NCI-H345 (cell line): ENCODE measurements at regions not wholly inside any gene's neighbourhood (a gene's known extent, or its start where the extent isn't known, plus 50 kb on each side); places are given as distances from the start of the nearest gene placed in this dataset.
"Not testable (repeated sequence)": the region's sequence is repeated elsewhere in the genome, so short reads cannot be mapped to it uniquely, and the experiment has no call there.

Source experiments
- DNase-seq: peaks from one replicate; lab custom pipeline; 2025; lab: John Stamatoyannopoulos, UW

DNA sequence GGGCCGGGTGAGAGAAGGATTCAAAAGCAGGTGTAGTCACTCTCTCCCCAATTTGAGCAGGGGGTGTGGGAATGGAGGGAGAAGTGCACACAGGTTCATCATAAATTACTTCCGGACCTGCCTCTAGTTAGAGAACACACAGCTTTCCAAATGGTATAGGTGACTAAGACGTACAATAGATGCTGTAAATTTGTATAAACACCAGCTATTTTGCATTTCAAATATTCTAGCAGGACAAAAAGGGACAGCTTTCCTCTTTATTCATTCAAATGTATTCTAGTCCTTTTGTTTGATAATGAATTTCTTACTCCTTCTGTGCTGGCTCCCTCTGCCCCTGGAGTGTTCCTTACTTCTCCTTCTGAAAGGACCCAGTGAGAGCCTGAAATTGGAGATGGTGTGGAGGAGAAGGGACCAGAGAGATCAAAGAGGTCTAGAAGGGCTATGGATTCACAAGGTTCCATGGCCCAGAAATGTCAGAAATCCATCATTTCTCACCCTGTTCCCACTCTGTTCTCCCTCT is 53.2 kb upstream of the SH3BP4 start:
- DNase-seq, result no peak

DNA sequence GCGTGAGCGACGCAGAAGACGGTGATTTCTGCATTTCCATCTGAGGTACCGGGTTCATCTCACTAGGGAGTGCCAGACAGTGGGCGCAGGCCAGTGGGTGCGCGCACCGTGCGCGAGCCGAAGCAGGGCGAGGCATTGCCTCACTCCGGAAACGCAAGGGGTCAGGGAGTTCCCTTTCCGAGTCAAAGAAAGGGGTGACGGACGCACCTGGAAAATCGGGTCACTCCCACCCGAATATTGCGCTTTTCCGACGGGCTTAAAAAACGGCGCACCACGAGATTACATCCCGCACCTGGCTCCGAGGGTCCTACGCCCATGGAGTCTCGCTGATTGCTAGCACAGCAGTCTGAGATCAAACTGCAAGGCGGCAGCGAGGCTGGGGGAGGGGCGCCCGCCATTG is 63.4 kb upstream of the SH3BP4 start:
- not testable (repeated sequence) for DNase-seq

DNA sequence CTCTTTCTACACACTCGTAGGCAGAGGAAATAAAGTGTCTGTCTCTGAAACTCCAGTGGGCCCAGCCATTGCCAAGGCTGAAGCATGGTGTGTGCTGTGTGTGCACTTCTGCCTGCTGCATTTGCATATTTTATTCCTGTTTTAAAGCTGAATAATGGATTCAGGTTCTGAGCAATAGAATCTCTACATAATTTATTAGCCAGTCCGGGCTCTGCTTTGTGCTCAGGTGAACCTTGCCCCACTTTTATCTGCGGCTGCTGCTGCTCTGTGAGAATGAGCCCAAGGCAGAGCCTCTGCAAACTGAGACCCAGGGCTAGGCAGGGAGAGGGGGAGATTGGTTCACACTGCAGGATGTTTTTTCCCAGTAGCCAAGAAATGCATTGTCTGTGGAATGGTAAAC is 64.6 kb upstream of the SH3BP4 start:
- no peak for DNase-seq

DNA sequence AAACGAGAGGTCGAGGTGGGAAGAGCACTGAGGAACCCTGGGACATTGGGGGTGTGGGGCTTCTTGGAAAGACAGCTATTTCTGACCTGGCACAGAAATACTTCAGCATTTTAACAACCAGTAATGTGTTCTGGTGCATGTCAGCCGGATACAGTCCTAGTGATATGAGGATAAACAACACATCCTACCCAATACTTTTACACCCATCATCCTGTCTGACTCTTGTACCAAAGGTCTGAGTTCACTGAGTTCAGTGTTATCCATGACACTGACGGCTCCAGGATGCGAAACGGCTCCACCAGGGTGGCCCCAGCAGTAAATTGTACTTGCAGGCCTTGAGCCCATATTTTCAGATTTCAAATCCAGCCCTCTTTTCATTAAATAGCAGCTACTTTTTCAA is 65.9 kb upstream of the SH3BP4 start:
- no peak for DNase-seq

DNA sequence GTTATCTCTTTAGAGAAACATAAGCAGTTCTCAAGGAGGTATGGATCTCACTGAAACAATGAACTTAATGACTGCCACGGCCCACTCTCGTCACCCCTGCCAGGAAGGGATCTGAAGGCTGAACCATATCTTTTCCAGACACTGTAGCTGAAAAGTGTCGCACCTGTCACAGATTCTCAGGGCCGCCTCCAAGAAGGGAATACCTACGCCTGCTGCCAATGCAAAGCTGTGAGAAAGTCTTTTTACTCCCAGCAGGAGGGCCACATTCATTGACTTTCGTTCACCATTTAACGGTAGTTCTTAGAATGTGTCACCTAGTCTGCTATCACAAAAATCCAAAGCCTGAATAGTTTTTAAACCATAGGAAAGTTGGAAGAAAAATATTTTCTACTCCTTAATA is 66.7 kb upstream of the SH3BP4 start:
- DNase-seq, result no peak

DNA sequence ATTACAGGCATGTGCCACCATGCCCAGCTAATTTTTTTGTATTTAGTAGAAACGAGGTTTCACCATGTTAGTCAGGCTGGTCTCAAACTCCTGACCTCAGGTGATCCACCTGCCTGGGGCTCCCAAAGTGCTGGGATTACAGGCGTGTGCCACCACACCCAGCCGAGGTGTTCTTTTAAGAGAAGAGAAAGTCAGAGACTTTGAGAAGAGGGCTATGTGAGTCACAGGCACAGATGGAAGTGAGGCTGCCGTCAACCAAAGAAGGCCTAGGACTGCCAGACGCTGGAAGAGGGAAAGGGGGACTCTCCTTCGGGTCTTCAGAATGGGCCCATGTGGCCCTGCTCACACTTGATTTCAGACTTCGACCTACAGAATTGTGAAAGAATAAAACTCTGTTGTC is 67.2 kb upstream of the SH3BP4 start:
- no peak for DNase-seq

DNA sequence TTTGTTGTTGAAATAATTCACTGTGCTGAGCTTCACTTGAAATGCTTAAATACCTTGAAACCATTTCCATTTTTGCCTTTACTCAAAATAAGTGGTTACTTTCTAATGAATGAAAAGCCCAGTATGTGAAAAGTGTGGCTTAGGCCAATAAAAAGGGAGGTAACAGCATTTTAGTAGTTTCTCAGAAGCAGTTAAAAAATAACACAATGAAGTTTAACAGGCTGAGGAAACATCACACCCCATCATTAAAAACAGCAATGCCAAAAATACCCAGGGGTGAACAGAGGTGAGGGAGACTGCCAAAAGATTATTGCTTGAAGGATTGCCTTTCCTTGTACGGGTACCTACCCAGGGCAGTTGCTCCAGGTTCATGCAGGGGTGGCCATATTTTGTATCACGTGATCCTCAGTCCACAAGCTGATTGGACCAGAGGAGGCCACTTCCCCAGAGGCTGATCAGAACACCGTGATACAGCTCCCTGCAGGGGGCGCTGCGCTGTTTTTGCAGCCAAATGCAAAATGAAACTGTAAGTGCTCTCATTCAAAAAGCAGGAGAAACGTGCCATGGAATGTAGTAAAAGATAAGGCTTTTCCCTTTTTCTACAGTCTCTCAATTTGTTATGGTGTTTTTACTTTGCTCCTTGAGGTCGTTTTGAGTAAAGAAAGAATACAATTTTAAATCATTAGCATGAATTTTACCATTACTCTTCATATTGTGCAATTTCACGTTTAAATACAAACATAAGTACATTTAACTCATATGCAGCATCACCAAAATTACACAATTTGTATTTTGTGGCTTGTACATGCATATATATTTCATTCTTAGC is 70.2 kb upstream of the SH3BP4 start:
- peak; percentile 20 for DNase-seq

DNA sequence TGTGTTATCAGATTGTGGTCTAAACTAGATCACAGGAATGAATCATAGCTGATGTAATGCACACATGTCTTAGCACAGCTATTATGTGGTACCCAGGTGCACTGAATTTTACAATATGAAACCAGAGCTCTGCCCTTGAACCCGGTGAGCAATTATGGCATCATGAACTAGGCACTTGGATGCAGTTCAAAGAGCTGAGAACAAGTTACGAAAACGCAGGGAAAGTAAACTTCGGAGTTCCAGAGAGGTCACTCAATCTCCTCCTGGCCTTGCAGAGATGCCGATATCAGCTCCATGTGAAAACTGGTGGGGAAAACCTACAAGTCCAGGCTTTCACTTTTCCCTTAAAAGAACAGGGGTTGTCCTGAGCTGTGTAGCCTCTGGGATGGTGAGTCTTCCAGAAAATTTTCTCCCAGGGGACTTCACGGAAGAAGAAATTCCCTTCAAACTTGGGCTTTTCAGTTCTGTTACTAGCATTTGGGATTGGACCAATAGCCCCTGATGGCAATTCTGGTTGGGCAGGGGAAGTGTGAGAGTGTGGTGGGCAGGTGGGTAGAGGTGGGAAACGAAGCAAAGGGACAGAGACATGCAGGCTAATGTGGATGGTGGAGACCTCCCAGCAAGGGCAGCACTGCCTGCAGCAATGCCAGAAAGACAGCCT is 71.1 kb upstream of the SH3BP4 start:
- DNase-seq, result no peak

DNA sequence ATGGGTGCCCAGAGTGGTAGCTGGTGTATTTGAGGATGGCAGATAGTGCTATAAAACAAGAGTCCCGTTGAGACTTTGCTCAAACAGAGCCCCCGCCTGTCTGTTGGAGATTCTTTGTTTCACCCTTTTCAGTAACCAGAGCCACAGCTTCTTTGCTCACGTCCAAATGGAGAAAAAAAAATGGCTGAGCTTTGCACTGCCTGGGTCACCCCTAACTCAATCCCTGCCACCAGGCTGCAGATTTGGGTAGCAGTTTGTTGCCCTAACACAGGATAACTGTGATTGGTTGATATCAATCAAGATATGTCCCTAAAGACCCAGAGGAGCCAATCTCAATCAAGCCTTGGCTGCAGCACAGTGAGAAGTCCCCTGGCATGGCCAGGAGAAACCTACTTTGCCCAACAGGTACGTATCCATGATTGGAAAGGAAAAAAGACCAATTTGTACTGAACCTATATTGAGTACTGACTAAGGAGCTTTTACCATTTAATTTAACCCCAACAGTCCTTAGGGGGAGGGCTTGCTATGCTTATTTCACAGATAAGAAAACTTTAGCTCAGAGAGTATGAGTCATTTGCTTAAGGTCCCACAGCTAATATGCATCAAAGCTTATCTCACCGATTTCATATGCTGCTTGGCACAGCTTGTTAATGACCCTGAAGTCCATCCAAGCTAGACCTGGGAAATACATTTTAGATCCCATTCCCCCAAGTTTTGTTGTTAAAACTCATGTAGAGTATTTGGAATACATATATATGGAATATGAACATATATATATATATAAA is 72.0 kb upstream of the SH3BP4 start:
- no peak for DNase-seq

DNA sequence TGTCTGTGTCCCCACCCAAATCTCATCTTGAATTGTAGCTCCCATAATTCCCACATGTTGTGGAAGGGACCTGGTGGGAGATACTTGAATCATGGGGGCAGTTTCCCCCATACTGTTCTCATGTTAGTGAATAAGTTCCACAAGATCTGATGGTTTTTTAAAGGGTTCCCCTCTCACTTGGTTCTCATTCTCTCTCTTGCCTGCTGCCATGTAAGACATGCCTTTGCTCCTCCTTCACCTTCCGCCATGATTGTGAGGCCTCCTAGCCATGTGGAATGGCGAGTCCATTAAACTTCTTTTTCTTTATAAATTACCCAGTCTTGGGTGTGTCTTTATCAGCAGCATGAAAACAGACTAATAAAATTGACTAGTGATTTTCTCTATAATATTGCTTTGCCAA is 75.2 kb upstream of the SH3BP4 start:
- not testable (repeated sequence) for DNase-seq

DNA sequence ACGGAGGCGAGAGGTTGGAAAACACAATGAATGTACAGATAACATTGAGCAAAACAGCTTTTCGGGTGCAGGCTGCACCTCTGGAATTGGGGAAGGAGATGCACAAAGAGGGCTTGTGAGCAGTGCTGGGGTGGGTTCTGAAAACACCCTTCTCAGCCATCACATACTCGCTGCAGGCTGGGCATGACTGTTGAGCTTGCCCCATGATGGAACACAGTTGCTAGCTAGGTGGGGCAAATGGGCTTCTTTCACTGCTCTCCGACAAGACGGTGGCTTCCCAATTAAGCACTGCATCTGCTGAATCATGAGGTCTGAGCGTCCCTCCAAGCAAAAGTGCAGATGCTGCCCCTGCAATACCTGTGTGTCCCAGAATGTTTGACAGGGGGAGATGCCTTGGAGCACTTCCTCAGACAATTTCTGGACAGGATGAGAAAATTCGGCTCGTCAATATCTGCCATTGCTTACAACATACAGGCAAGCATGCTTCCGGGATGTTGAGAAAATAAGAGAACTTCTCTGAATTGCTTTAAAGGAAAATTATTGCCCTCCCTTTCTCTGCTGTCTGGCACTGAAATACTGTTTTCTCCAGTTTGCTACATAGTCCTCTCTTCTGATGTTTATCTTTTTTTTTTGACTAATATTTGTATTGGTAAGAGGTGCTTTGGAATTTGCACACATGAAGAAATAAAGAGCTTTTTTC is 77.3 kb upstream of the SH3BP4 start:
- DNase-seq, result no peak

DNA sequence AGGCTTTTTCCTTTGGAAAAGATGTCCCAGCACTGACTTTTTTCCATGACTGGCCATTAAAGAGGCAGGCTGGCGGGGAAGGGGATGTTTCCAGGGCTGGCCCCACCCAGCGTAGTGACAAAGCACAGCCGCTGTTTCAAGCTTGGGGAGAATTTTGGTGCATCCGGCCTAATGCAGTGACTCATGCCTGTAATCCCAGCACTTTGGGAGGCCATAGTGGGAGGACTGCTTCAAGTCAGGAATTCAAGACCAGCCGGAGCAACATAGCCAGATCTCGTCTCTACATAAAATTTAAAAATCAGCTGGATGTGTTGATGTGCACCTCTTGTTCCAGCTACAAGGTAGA is 78.0 kb upstream of the SH3BP4 start:
- DNase-seq, result no peak

DNA sequence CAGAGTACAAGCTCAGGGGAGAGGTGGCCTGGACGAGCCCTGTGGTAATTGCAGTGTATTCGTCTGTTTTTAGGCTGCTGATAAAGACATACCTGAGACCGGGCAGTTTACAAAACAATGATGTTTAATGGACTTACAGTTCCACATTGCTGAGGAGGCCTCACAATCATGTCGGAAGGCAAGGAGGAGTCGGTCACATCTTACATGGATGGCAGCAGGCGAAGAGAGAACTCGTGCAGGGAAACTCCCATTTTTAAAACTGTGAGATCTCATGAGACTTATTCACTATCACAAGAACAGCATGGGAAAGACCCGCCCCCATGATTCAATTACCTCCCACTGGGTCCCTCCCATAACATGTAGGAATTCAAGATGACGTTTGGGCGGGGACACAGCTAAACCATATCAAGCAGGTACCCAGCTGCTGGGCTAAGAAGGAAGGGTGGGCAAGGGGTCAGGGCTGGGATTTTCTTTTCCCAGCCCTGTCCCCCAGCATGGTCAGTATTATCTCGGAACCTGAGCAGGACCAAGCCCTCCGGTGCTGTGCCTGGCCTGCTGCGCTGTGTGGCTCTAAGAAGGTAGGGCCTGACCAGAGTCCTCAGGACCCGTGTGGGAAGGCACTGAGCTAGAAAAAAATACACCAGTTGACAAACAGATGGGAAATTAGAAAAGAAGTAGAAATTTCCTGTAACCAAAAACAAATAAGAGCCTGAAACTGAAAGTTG is 78.6 kb upstream of the SH3BP4 start:
- no peak for DNase-seq

DNA sequence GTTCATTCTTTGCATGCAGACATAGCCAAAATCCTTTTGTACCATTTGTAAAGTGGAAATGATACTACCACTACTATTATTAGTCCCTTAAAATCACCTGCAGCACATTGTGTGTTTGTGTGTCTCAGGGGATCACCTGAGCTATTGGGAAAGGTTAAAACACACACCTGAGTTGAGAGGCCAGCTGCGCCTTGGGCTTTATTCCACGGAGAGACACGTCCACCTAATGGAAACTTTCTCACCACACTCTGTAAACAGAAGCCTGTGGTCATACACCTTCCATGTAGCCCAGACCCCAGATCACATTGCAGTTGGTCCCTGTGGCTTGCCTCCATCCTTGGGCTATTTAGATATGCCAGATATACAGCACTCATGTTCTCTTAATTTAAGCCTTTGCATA is 81.8 kb upstream of the SH3BP4 start:
- no peak for DNase-seq

DNA sequence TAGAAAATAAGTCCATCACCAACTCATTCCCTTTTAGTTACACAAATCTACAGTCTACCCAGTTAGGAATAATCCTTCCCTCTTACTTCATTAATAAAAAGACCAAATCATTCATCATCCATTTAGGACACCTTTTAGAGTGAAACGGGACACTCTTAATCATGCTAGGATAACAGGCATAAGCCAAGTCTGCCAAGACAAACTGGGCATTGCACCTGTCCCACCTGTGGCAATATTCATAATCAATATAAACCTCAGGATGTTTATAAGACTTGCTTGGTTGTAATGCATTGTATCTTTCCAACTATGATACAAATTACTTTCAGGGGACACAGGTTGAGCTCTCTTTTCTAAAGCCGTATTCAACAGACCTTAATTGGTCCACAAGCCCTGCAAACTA is 82.7 kb upstream of the SH3BP4 start:
- DNase-seq, result no peak

DNA sequence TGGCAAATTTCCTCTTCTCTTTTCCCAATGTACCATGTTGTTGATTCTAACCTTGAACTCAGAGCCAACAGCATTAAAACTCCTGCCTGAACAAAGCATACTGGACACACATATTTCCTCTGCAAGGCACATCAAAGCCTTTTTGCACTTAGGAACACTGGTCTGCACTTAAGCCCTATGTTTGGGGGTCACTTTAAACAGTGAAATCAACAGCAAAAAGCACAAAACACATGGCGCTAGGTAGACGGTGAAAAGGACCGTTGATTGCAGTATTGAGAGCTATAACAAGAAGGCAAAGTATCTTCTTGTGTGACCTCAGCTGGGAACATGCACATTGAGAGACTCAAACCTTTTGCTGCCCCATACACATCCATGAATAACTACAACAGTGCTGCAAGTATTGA is 83.9 kb upstream of the SH3BP4 start:
- DNase-seq, result no peak

DNA sequence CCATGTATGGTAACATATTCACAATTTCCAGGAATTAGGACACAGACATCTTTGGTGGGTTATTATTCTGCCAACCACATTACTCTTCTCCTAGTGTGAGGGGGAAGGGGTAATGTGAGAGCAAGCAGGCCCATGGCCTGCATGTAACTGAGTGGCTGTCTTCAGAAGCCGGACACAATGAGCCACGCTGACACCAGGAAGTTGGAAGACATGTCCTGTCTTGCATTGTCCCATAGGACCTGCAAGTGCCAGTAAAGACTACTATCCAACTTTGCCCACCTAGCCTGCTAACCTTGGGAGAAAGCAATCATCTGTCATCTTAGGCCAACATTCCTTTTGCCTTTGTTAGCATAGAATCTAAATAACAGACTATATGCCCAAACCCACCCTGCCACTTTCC is 86.2 kb upstream of the SH3BP4 start:
- no peak for DNase-seq

DNA sequence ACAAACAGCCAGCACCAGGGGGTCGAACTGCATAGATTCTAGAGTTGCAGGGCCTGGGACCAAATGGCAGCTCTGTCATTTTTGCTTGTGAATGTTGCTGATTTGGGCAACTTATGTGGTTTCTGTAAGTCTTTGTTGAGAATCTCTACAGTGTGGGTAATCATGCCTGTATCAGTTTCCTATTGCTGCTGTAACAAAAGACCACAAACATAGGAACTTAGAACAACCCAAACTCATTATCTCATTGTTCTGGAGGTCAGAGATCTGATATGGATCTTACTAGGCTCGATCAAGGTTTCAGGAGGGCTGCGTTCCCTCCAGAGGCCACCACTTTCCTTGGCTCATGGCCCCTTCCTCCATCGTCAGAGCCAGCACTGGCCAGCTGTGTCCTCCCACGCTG is 86.8 kb upstream of the SH3BP4 start:
- no peak for DNase-seq

DNA sequence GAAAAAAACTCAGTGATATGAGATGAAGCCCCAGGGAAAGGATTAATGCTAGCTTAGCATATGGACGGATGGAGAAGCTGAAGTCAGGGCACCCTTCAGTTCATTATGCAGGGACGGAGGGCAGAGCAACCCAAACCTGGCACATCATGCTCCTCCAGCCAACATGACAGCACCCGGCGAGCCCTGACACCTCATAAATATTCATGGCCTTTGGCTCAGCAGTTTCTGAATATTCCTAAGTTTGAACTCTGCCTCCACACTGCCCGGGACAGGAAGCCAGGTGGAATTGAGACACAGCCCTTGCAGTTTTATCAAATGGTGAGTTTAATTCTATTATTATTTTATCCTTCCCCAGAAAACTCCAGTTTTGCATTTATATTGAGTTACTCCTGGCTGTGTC is 87.3 kb upstream of the SH3BP4 start:
- no peak for DNase-seq

DNA sequence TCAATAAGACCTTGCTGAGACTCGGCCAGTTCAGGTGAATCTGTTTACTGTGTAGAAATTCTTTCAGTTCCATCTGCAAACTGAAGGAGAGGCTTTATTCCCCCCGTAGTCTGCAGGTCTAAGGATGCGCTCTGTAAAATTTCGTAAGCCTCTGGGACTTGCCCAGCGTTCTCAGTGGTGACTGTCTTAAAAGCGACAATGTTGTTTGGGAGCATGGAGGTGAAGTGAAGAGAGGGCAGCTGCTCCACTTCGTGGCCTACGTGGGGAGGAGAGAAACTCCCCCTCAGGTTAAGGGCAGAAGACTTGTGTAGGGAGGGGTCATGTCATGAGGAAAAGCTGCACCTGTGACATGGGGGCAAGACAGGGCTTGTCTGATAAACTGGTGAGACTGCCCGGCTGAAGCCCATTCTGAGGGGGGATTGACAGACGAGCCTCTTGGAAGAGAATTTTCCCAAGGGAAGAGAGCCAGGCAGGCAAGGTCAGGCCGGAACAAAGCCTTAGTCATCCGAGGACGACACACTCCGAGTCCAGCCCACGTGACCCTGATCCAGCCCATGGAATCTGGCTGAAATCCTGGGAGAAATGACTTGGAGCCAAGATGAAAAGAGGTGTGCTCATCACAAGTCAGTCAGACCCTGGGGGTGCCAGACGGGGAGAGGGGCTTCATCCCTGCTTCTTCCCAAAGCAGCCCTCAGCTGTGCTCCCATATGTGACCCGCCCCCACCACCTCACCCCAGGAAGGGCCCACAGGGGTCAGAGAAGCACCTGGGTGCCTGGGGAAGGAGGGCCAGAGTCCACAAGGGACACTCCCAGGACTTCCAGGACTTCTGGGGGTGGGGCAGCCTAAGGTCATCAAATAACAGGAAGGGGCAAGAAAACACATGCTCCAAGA is 88.5 kb upstream of the SH3BP4 start:
- no peak for DNase-seq
